ENCODE measurements at regions not wholly inside any gene's neighbourhood (a gene's known extent, or its start where the extent isn't known, plus 50 kb on each side); places are given as distances from the start of the nearest gene placed in this dataset.

DNA sequence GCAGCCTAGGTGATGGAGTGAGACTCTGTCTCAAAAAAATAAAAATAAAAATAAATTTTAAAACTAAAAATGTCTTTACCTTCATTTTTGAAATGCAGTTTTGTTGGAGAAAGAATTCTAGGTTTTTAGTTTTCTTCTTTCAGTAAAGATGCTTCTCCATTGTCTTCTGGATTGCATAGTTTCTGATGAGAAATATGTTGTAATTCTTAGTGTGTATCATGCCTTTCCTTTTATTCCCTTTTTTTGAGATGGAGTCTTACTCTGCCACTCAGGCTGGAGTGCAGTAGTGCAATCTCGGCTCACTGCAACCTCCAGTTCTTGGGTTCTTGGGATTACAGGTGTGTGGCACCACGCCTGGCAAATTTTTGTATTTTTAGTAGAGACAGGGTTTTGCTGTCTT lies 130.0 kb upstream of the FBXO11 start:
- in situ Hi-C loops (cut with MboI; ENCODE audit: low pct_unique_long_range_greater_than_20kb, low sequenced_read_pairs, unreplicated experiment), result no loop called here
- no peak for TF ChIP-seq CTCF (IDR thresholded peaks at IDR 0.05; ENCODE audit: extremely low read depth, insufficient read depth, missing control alignments)
- DNase-seq (ENCODE audit: low spot score), result no peak

DNA sequence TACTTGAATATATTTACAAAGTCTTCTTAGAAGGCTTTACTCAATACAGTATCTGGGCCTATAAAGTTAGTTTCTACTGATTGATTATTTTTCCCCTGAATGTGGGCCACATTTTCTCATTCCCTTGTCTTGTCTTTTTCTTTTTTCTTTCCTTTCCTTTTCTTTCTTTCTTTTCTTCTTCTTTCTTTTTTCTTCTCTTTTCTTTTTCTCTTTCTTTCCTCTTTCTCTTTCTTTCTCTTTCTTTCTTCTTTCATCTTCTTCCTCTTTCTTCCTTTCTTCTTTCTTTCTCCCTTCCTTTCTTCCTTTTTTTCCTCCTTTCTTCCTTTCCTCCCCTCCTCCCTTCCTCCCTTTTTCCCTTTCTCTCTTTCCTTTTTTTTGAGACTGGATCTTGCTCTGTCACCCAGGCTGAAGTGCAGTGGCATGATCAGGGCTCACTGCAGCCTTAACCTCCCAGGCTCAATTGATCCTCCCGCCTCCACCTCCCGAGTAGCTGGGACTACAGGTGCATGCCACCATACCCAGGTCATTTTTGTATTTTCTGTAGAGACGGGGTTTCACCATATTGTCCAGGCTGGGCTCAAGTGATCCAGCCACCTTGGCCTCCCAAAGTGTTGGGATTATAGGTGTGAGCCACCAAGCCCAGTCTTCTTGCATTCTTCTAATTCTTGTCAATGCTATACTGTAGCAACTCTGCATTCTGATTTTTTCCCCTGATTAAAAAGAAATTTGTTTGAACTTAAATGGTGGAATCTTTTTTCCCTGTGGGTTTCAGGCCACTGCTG lies 133.1 kb upstream of the FBXO11 start:
- no peak for DNase-seq (ENCODE audit: low spot score)
- in situ Hi-C loops (cut with MboI; ENCODE audit: low pct_unique_long_range_greater_than_20kb, low sequenced_read_pairs, unreplicated experiment), result no loop called here
- TF ChIP-seq CTCF (IDR thresholded peaks at IDR 0.05; ENCODE audit: extremely low read depth, insufficient read depth, missing control alignments), result no peak

DNA sequence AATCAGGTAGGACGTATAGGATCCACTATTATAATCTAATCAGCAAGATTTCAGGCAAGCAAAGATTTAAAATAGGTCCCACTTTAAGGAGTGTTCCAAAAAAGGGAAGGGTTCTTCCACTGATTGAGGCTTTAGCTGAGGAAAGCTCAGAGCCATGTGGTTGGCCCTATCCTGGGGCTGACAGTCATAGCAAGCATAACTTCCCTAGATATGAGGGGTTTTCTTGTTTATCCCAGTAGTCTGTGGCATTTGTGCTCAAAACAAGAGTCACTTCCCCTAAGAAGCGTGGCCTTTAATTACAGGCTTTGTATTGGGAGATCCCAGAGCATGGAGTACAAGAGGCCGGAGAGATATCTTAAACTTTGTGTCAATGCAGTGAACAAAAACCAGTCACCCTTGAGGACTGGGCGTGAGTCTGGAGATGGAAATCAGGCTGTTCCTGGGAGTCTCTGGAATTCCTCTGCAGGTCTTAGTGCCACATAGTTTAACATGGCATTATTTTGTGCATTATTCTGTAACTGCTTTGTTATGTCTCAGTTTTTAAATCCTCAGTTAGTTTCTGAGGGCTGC lies 136.9 kb upstream of the FBXO11 start:
- in situ Hi-C loops (cut with MboI; ENCODE audit: low pct_unique_long_range_greater_than_20kb, low sequenced_read_pairs, unreplicated experiment), result no loop called here
- no peak for DNase-seq (ENCODE audit: low spot score)
- no peak for TF ChIP-seq CTCF (IDR thresholded peaks at IDR 0.05; ENCODE audit: extremely low read depth, insufficient read depth, missing control alignments)

GRCh38 chr2:48043746-48044145 lies 137.4 kb upstream of the FBXO11 start:
- TF ChIP-seq CTCF (IDR thresholded peaks at IDR 0.05; ENCODE audit: extremely low read depth, insufficient read depth, missing control alignments), result no peak
- in situ Hi-C loops (cut with MboI; ENCODE audit: low pct_unique_long_range_greater_than_20kb, low sequenced_read_pairs, unreplicated experiment), result no loop called here
- no peak for DNase-seq (ENCODE audit: low spot score)

DNA sequence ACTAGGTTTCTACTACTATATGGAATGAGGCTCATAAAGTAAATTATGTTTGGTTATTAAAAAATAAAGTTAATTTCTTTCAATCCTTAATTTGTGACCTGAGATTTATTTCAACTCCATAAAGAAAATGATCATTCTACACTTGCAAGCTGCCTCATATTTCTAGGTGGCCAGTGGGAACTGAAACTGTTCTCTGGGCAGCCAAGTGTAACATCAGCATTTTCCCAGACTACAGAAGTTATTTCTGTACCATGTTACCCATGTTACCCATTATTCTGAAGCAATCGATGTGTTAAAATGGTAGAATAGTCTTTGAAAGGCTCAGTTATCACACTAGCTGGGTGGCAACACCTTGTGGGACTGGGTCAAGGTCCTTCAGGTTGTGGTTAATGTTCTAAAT lies 139.3 kb upstream of the FBXO11 start:
- in situ Hi-C loops (cut with MboI; ENCODE audit: low pct_unique_long_range_greater_than_20kb, low sequenced_read_pairs, unreplicated experiment), result no loop called here
- TF ChIP-seq CTCF (IDR thresholded peaks at IDR 0.05; ENCODE audit: extremely low read depth, insufficient read depth, missing control alignments), result no peak
- DNase-seq (ENCODE audit: low spot score), result peak; percentile 12

GRCh38 chr2:48048476-48049171 lies 142.3 kb upstream of the FBXO11 start:
- TF ChIP-seq CTCF (IDR thresholded peaks at IDR 0.05; ENCODE audit: extremely low read depth, insufficient read depth, missing control alignments), result no peak
- DNase-seq (ENCODE audit: low spot score), result no peak
- in situ Hi-C loops (cut with MboI; ENCODE audit: low pct_unique_long_range_greater_than_20kb, low sequenced_read_pairs, unreplicated experiment), result no loop called here
